PFSK-1 (cell line): ENCODE measurements at regions not wholly inside any gene's neighbourhood (a gene's known extent, or its start where the extent isn't known, plus 50 kb on each side); places are given as distances from the start of the nearest gene placed in this dataset.

Source experiments
- FOXP2 ChIP-seq: optimal IDR thresholded peaks from 2 replicates; pipeline ENCODE3; 2011; ENCODE audit warnings: borderline replicate concordance, control low read depth, inconsistent platforms; ENCODE audit not compliant: insufficient read depth; ENCODE audit errors: extremely low read length, extremely low read depth
- POLR2AphosphoS5 ChIP-seq: IDR thresholded peaks from 2 replicates; pipeline ENCODE4 v1.6.1; 2012; ENCODE audit warnings: low read depth, mild to moderate bottlenecking, control low read depth, low read length, moderate library complexity
- SIN3A ChIP-seq: IDR thresholded peaks from 2 replicates; pipeline ENCODE4 v1.6.1; 2012; ENCODE audit warnings: mild to moderate bottlenecking, low read length, moderate library complexity, borderline replicate concordance; ENCODE audit not compliant: insufficient read depth
- TAF1 ChIP-seq: IDR thresholded peaks from 2 replicates; pipeline ENCODE4 v1.6.1; 2012; ENCODE audit warnings: low read length, control low read depth, borderline replicate concordance; ENCODE audit not compliant: insufficient read depth

- TF ChIP-seq POLR2AphosphoS5 (no peak), SIN3A (no peak), TAF1 (no peak), FOXP2 (no peak)
Measured at GRCh38 chr11:134687548-134687947, 275.5 kb upstream of the B3GAT1 start.
